Bronchial epithelial cell (primary cell): ENCODE measurements at regions not wholly inside any gene's neighbourhood (a gene's known extent, or its start where the extent isn't known, plus 50 kb on each side); places are given as distances from the start of the nearest gene placed in this dataset.

Source experiments
- DNase-seq: peaks from one replicate; pipeline ENCODE4 v3.0.0-alpha.2; 2010; ENCODE audit warnings: low read depth
- FAIRE-seq: peaks from 2 replicates; lab custom pipeline; 2011; peaks lifted over from hg19 to GRCh38; lab: Jason Lieb, UNC
- H3K27me3 ChIP-seq: 2 replicates; pipeline ENCODE4 v1.5.1; 2011; ENCODE audit warnings: low read length; ENCODE audit not compliant: control insufficient read depth, insufficient read depth
- H3K36me3 ChIP-seq: 2 replicates; pipeline ENCODE4 v1.5.1; 2011; ENCODE audit warnings: low read length; ENCODE audit not compliant: control insufficient read depth, insufficient read depth
- H3K4me3 ChIP-seq: 2 replicates; pipeline ENCODE4 v1.5.1; 2011; ENCODE audit warnings: mild to moderate bottlenecking, low read depth, low read length, control low read depth
- TF ChIP-seq, protein P1 (sequence below): IDR thresholded peaks from 2 replicates; pipeline ENCODE4 v1.5.1; 2011; ENCODE audit warnings: mild to moderate bottlenecking, moderate library complexity, low read length, control low read depth, inconsistent platforms; ENCODE audit not compliant: insufficient read depth, severe bottlenecking

DNA sequence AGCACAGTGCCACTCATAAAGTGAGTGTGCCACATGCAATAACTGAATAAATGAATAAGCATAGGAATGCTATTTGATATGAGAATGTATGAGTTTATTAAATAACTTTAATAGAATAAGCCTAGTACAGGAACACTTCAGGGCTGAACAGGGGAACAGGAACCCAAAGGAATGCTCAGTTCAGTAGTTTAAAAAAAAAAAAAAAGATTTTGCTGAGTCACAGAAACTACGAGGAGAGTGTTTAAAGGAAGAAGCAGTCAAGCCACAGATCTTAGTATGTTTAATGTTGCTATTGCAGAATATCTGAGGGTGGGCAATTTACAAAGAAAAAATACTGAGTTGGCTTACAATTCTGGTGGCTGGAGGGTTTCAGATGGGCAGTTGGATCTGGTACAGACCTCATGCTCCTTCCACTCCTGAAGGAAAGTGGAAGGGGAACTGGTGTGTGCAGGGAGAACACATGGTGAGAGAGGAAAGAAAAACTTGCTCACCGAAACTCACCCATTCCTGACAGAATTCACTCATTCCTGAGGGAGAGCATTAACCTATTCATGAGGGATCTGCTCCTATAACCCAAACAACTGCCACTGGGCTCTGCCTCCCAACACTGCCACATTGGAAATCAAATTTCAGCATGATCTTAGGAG, 880.3 kb upstream of the MGAT4C start:
- DNase-seq (peak; percentile 57), FAIRE-seq (no peak)
- Histone ChIP-seq H3K36me3 (no peaks in the 10 kb centered on the region), H3K4me3 (no peak overlapping the region), H3K27me3 (no peaks in the 10 kb centered on the region)
- TF ChIP-seq, protein P1, sequence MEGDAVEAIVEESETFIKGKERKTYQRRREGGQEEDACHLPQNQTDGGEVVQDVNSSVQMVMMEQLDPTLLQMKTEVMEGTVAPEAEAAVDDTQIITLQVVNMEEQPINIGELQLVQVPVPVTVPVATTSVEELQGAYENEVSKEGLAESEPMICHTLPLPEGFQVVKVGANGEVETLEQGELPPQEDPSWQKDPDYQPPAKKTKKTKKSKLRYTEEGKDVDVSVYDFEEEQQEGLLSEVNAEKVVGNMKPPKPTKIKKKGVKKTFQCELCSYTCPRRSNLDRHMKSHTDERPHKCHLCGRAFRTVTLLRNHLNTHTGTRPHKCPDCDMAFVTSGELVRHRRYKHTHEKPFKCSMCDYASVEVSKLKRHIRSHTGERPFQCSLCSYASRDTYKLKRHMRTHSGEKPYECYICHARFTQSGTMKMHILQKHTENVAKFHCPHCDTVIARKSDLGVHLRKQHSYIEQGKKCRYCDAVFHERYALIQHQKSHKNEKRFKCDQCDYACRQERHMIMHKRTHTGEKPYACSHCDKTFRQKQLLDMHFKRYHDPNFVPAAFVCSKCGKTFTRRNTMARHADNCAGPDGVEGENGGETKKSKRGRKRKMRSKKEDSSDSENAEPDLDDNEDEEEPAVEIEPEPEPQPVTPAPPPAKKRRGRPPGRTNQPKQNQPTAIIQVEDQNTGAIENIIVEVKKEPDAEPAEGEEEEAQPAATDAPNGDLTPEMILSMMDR = no peak

DNA sequence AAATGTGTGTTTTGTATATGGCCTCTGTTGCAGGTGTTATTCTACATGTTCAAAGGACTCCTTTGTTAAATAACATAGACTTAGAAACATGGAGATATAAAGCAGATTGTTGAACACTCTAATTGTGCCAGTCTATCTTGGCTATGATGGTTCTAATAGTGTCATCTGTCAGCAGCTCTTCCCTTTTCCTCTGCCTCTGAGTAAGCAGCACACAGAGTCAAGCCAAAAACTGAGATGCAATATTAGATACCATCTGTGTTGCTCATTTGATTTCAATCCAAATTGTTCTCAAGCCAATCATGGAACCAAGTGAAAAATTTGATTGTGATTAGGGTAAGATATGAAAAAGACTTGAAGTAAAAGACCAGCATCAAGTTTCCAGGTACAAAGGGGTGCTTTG, 871.1 kb upstream of the MGAT4C start:
- Histone ChIP-seq H3K36me3 (no peaks in the 10 kb centered on the region), H3K4me3 (no peak overlapping the region), H3K27me3 (no peaks in the 10 kb centered on the region)
- FAIRE-seq (no peak), DNase-seq (peak; percentile 72)
- TF ChIP-seq, protein P1 = no peak

DNA sequence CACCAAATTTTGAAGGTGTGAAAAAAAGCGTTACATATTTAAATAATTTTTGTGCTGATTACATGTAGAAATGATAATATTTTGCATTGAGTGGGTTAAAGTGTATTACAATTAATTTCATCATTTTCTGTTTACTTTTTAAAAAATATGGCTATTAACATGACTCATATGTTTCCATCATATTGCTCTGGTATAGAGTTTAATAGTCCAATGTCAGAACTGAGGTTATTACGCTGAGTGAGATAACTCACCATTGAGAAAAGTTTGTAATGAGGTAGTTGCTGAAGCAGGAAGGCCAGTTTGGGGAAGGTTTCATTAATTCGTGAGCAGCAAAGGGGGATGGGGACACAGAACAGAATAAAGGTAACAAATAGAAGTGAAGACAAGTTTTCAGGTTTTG, 865.7 kb upstream of the MGAT4C start:
- FAIRE-seq (no peak), DNase-seq (no peak)
- TF ChIP-seq, protein P1 = no peak
- H3K36me3 ChIP-seq = no peaks in the 10 kb centered on the region
- H3K4me3 ChIP-seq = no peak overlapping the region
- no peaks in the 10 kb centered on the region for H3K27me3 ChIP-seq

DNA sequence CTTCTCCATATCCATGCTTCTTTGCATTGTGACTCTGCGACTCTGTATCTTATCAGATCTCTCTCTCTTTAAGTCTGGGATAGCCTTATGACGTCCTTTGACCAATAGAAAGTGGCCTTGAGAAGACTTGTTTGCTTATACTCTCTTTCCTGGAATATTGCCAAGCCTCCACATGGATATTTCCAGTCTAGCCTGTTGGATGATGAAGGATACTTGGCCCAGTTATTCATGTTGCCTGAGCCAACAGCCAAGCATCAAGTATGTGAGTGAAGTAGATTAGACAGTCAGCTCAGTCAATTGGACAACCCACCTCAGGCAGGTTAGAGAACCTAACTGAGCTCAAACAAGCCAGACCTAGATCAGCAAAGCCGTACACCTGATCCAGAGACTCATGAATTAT, 864.2 kb upstream of the MGAT4C start:
- FAIRE-seq = no peak
- H3K36me3 ChIP-seq = no peaks in the 10 kb centered on the region
- DNase-seq = peak; percentile 63
- H3K4me3 ChIP-seq = no peak overlapping the region
- TF ChIP-seq, protein P1 = no peak
- no peaks in the 10 kb centered on the region for H3K27me3 ChIP-seq

DNA sequence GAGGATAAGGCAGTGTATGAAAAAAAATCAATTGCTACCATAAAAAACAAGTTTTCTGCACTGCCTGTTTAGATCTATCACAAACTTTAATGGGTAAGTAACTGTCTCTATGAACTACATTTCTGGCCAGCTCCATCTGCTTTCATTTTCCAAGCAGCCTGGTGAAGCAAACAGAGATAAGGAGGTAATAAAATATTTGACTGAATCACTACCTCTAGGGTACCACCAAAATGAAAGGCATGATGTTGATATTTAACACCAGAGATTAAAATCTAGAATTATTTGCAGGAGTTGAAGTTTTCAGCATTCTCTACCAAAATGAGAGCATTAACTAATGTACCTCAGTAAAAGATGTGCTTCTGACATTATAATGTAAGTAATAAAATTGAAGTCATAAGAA, 863.5 kb upstream of the MGAT4C start:
- DNase-seq (no peak), FAIRE-seq (no peak)
- H3K36me3 ChIP-seq = no peaks in the 10 kb centered on the region
- H3K27me3 ChIP-seq = no peaks in the 10 kb centered on the region
- no peak overlapping the region for H3K4me3 ChIP-seq
- TF ChIP-seq, protein P1 = no peak

DNA sequence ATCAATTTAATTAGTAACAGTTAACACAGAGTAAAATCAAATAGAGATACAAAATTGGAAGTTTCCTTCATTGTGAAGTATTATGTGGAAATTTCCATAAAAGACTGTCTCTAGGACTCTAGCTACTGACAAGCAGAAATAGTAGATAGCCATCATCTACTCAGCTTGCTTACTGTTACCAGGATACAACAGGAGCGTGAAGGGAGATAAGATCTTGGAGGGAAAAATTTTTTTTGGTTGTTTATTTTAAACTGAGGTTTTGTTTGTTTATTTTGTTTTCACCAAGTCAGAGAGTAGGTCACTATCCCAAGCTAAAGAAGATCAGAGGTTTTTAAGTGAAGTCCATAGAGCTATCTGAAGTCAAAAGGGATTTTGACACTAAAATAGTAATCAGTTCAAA, 861.3 kb upstream of the MGAT4C start:
- Histone ChIP-seq H3K4me3 (no peak overlapping the region), H3K36me3 (no peaks in the 10 kb centered on the region), H3K27me3 (no peaks in the 10 kb centered on the region)
- no peak for FAIRE-seq
- TF ChIP-seq, protein P1 = no peak
- no peak for DNase-seq
